HL-60 (cell line): ENCODE measurements at regions not wholly inside any gene's neighbourhood (a gene's known extent, or its start where the extent isn't known, plus 50 kb on each side); places are given as distances from the start of the nearest gene placed in this dataset.

Experiments
- CTCF ChIP-seq: IDR thresholded peaks from one replicate; pipeline ENCODE4 v1.5.1; 2011; ENCODE audit warnings: low read length, control low read depth, inconsistent platforms; ENCODE audit not compliant: insufficient read depth
- POLR2AphosphoS5 ChIP-seq: IDR thresholded peaks from 2 replicates; pipeline ENCODE4 v1.6.1; 2012; ENCODE audit warnings: low read depth
- REST ChIP-seq: IDR thresholded peaks from 2 replicates; pipeline ENCODE4 v1.6.1; 2012; ENCODE audit warnings: low read depth; ENCODE audit not compliant: insufficient replicate concordance

- TF ChIP-seq CTCF: no peak
- TF ChIP-seq POLR2AphosphoS5: no peak
- no peak for TF ChIP-seq REST
Observed at GRCh38 chr5:74953554-74953936, 87.4 kb upstream of the FAM169A start.
